ENCODE measurements at regions not wholly inside any gene's neighbourhood (a gene's known extent, or its start where the extent isn't known, plus 50 kb on each side); places are given as distances from the start of the nearest gene placed in this dataset.
"Not testable (repeated sequence)": the region's sequence is repeated elsewhere in the genome, so short reads cannot be mapped to it uniquely, and the experiment has no call there.

DNA sequence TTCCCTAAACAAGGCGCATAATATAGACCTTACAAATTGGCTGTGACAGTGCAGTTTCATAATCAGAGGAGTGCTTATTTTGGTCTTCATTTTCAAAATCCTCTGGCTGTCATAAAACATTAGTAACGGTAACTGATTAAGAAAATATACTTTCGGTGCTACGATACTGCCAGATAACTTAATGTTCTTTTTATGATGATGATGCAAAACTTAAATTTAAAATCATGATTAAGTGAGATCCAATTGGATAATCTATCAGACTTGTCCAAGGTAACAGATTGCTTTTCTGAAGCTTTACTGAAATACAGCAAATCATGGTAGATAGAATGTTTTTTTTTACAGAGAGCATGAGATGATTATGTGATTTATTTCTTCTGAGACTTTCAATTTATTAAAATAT, 364.2 kb upstream of the CNTN3 start:
- Histone ChIP-seq H3K4me1 (ENCODE audit: control insufficient read depth, extremely low read depth, insufficient read depth, low read length) (no peaks in the 10 kb centered on the region), H3K27me3 (ENCODE audit: control insufficient read depth, insufficient read depth, low read length) (no peaks in the 10 kb centered on the region), H3K27ac (ENCODE audit: insufficient read depth, low read length) (no peak overlapping the region), H3K4me3 (replicated peaks in 1 of 4; ENCODE audit: control extremely low read depth in 1 of 4, insufficient read depth in 1 of 4, low read depth in 3 of 4, low read length in 4 of 4) (no peak overlapping the region), H3K9me3 (ENCODE audit: control insufficient read depth, insufficient read depth, low read depth, low read length) (no peaks in the 10 kb centered on the region), H3K4me2 (ENCODE audit: extremely low read depth, insufficient read depth, low read length) (no peak overlapping the region), H4K20me1 (ENCODE audit: control insufficient read depth, extremely low read depth, insufficient read depth, low read length) (no peaks in the 10 kb centered on the region), H2AFZ (ENCODE audit: low read length) (no peak overlapping the region), H3K79me2 (ENCODE audit: control insufficient read depth, insufficient read depth, low read length) (no peaks in the 10 kb centered on the region), H3K36me3 (ENCODE audit: control insufficient read depth, insufficient read depth, low read length) (no peaks in the 10 kb centered on the region), H3K9ac (ENCODE audit: insufficient read depth, low read length) (no peak overlapping the region)
- TF ChIP-seq, protein P1, sequence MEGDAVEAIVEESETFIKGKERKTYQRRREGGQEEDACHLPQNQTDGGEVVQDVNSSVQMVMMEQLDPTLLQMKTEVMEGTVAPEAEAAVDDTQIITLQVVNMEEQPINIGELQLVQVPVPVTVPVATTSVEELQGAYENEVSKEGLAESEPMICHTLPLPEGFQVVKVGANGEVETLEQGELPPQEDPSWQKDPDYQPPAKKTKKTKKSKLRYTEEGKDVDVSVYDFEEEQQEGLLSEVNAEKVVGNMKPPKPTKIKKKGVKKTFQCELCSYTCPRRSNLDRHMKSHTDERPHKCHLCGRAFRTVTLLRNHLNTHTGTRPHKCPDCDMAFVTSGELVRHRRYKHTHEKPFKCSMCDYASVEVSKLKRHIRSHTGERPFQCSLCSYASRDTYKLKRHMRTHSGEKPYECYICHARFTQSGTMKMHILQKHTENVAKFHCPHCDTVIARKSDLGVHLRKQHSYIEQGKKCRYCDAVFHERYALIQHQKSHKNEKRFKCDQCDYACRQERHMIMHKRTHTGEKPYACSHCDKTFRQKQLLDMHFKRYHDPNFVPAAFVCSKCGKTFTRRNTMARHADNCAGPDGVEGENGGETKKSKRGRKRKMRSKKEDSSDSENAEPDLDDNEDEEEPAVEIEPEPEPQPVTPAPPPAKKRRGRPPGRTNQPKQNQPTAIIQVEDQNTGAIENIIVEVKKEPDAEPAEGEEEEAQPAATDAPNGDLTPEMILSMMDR (conservative IDR thresholded peaks at IDR 0.05 in 1 of 2, IDR thresholded peaks at IDR 0.05 in 1 of 2; ENCODE audit: low read depth in 1 of 2, low read length in 2 of 2), result no peak
- no peak for TF ChIP-seq EZH2 (IDR thresholded peaks at IDR 0.05; ENCODE audit: low read length, missing control alignments)
- DNase-seq (ENCODE audit: low read depth in 2 of 2), result no peak

DNA sequence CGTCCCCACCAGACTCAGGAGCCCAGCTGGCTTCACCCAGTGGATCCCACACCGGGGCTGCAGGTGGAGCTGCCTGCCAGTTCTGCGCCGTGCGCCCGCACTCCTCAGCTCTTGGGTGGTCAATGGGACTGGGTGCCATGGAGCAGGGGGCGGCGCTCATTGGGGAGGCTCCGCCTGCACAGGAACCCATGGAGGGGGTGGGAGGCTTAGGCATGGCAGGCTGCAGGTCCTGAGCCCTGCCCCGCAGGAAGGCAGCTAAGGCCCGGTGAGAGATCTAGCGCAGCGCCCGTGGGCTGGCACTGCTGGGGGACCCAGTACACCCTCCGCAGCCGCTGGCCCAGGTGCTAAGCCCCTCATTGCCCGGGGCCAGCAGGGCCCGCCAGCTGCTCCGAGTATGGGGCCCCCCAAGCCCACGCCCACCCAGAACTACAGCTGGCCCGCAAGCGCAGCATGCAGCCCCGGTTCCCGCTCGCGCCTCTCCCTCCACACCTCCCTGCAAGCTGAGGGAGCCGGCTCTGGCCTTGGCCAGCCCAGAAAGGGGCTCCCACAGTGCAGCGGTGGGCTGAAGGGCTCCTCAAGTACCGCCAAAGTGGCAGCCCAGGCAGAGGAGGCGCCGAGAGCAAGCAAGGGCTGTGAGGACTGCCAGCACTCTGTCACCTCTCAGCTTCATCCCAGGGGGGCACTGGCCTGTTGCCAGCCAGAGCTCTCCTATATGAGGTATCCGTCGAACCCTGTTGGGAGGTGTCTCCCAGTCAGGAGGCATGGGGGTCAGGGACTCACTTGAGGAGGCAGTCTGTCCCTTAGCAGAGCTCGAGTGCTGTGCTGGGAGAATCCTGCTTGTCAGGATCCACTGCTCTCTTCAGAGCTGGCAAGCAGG, 370.8 kb upstream of the CNTN3 start:
- H3K4me3 ChIP-seq (replicated peaks in 1 of 4; ENCODE audit: control extremely low read depth in 1 of 4, insufficient read depth in 1 of 4, low read depth in 3 of 4, low read length in 4 of 4); DNase-seq (ENCODE audit: low read depth in 2 of 2); H3K36me3 ChIP-seq (ENCODE audit: control insufficient read depth, insufficient read depth, low read length); H3K9me3 ChIP-seq (ENCODE audit: control insufficient read depth, insufficient read depth, low read depth, low read length); H3K4me2 ChIP-seq (ENCODE audit: extremely low read depth, insufficient read depth, low read length); H3K9ac ChIP-seq (ENCODE audit: insufficient read depth, low read length); H3K4me1 ChIP-seq (ENCODE audit: control insufficient read depth, extremely low read depth, insufficient read depth, low read length); H2AFZ ChIP-seq (ENCODE audit: low read length); H3K27ac ChIP-seq (ENCODE audit: insufficient read depth, low read length); H4K20me1 ChIP-seq (ENCODE audit: control insufficient read depth, extremely low read depth, insufficient read depth, low read length); H3K79me2 ChIP-seq (ENCODE audit: control insufficient read depth, insufficient read depth, low read length); H3K27me3 ChIP-seq (ENCODE audit: control insufficient read depth, insufficient read depth, low read length): not testable (repeated sequence)

DNA sequence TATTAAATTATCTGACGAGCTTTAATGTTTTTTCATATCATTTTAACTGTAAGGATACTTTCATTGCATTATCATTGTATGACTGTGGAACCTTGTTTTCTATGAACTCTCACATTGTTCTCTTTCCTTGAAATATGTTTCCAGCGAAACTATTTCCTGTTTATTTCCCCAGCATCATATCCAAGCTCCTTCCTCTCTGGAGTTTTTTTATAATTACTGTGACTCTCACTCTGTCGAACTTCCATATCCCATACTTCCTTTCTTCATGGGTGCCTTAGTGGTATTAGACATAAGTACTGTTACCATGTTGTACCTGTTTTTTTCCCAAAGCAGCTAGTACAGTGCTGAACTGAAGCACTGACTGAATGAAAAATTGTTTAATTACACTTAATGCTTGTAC, 373.6 kb upstream of the CNTN3 start:
- DNase-seq (ENCODE audit: low read depth in 2 of 2), result no peak
- H2AFZ ChIP-seq (ENCODE audit: low read length), result no peak overlapping the region
- H3K9ac ChIP-seq (ENCODE audit: insufficient read depth, low read length), result no peak overlapping the region
- H3K27me3 ChIP-seq (ENCODE audit: control insufficient read depth, insufficient read depth, low read length), result no peaks in the 10 kb centered on the region
- no peak overlapping the region for H3K27ac ChIP-seq (ENCODE audit: insufficient read depth, low read length)
- TF ChIP-seq, protein P1 (conservative IDR thresholded peaks at IDR 0.05 in 1 of 2, IDR thresholded peaks at IDR 0.05 in 1 of 2; ENCODE audit: low read depth in 1 of 2, low read length in 2 of 2), result no peak
- no peak for TF ChIP-seq EZH2 (IDR thresholded peaks at IDR 0.05; ENCODE audit: low read length, missing control alignments)
- no peaks in the 10 kb centered on the region for H3K79me2 ChIP-seq (ENCODE audit: control insufficient read depth, insufficient read depth, low read length)
- H3K9me3 ChIP-seq (ENCODE audit: control insufficient read depth, insufficient read depth, low read depth, low read length), result no peaks in the 10 kb centered on the region
- H3K4me2 ChIP-seq (ENCODE audit: extremely low read depth, insufficient read depth, low read length), result no peak overlapping the region
- no peaks in the 10 kb centered on the region for H3K4me1 ChIP-seq (ENCODE audit: control insufficient read depth, extremely low read depth, insufficient read depth, low read length)
- no peak overlapping the region for H3K4me3 ChIP-seq (replicated peaks in 1 of 4; ENCODE audit: control extremely low read depth in 1 of 4, insufficient read depth in 1 of 4, low read depth in 3 of 4, low read length in 4 of 4)
- H4K20me1 ChIP-seq (ENCODE audit: control insufficient read depth, extremely low read depth, insufficient read depth, low read length), result no peaks in the 10 kb centered on the region
- H3K36me3 ChIP-seq (ENCODE audit: control insufficient read depth, insufficient read depth, low read length), result no peaks in the 10 kb centered on the region

Data from fibroblast of lung (primary cell).